ENCODE measurements at regions not wholly inside any gene's neighbourhood (a gene's known extent, or its start where the extent isn't known, plus 50 kb on each side); places are given as distances from the start of the nearest gene placed in this dataset.
A peak's percentile ranks its signal among the peaks of the same experiment; 100 is the strongest.

- Mint-ChIP-seq H3K27ac (no peak overlapping the region), H3K4me1 (no peaks in the 10 kb centered on the region), H3K27me3 (no peaks in the 10 kb centered on the region), H3K9me3 (no peaks in the 10 kb centered on the region), H3K36me3 (no peaks in the 10 kb centered on the region), H3K4me3 (no peak overlapping the region)
- H3K9me3 ChIP-seq (ENCODE audit: low read length): no peaks in the 10 kb centered on the region
- ChIA-PET POLR2A (no interaction called here), CTCF (no interaction called here)
- no peak overlapping the region for H3K4me3 ChIP-seq (ENCODE audit: low read length)
- DNase-seq: no peak
- no peaks in the 10 kb centered on the region for H3K36me3 ChIP-seq (ENCODE audit: insufficient read depth, low read length)
- no peaks in the 10 kb centered on the region for H3K4me1 ChIP-seq (ENCODE audit: insufficient read depth, low read length)
- H3K27ac ChIP-seq (ENCODE audit: low read depth, low read length): no peak overlapping the region
- H3K27me3 ChIP-seq (ENCODE audit: insufficient read depth, low read length, poor library complexity, severe bottlenecking): no peaks in the 10 kb centered on the region
These were observed 252.1 kb downstream of the RBM43 start for GRCh38 chr2:151009437-151010175.

GRCh38 chr2:151007365-151007764 lies 254.3 kb downstream of the RBM43 start:
- CTCF ChIA-PET: no interaction called here
- no peaks in the 10 kb centered on the region for H3K4me1 Mint-ChIP-seq
- H3K4me3 ChIP-seq (ENCODE audit: low read length): no peak overlapping the region
- H3K4me1 ChIP-seq (ENCODE audit: insufficient read depth, low read length): no peaks in the 10 kb centered on the region
- no peak overlapping the region for H3K27ac Mint-ChIP-seq
- DNase-seq: peak in 1 of 5 donors; percentile 41
- no peaks in the 10 kb centered on the region for H3K27me3 ChIP-seq (ENCODE audit: insufficient read depth, low read length, poor library complexity, severe bottlenecking)
- H3K9me3 Mint-ChIP-seq: no peaks in the 10 kb centered on the region
- POLR2A ChIA-PET: no interaction called here
- H3K9me3 ChIP-seq (ENCODE audit: low read length): no peaks in the 10 kb centered on the region
- H3K4me3 Mint-ChIP-seq: no peak overlapping the region
- no peaks in the 10 kb centered on the region for H3K36me3 Mint-ChIP-seq
- H3K27me3 Mint-ChIP-seq: no peaks in the 10 kb centered on the region
- no peak overlapping the region for H3K27ac ChIP-seq (ENCODE audit: low read depth, low read length)
- no peaks in the 10 kb centered on the region for H3K36me3 ChIP-seq (ENCODE audit: insufficient read depth, low read length)

GRCh38 chr2:151002959-151003600 lies 258.6 kb downstream of the RBM43 start:
- Histone ChIP-seq H3K27me3 (ENCODE audit: insufficient read depth, low read length, poor library complexity, severe bottlenecking) (no peaks in the 10 kb centered on the region), H3K4me1 (ENCODE audit: insufficient read depth, low read length) (no peaks in the 10 kb centered on the region), H3K36me3 (ENCODE audit: insufficient read depth, low read length) (no peaks in the 10 kb centered on the region), H3K4me3 (ENCODE audit: low read length) (no peak overlapping the region), H3K27ac (ENCODE audit: low read depth, low read length) (no peak overlapping the region), H3K9me3 (ENCODE audit: low read length) (no peaks in the 10 kb centered on the region)
- no peak overlapping the region for H3K4me3 Mint-ChIP-seq
- DNase-seq: no peak
- ChIA-PET CTCF (no interaction called here), POLR2A (no interaction called here)
- no peaks in the 10 kb centered on the region for H3K4me1 Mint-ChIP-seq
- no peaks in the 10 kb centered on the region for H3K27me3 Mint-ChIP-seq
- H3K36me3 Mint-ChIP-seq: no peaks in the 10 kb centered on the region
- H3K9me3 Mint-ChIP-seq: no peaks in the 10 kb centered on the region
- H3K27ac Mint-ChIP-seq: no peak overlapping the region

- Mint-ChIP-seq H3K27me3 (no peaks in the 10 kb centered on the region), H3K9me3 (no peaks in the 10 kb centered on the region), H3K4me3 (no peak overlapping the region), H3K4me1 (no peaks in the 10 kb centered on the region), H3K36me3 (no peaks in the 10 kb centered on the region), H3K27ac (no peak overlapping the region)
- Histone ChIP-seq H3K36me3 (ENCODE audit: insufficient read depth, low read length) (no peaks in the 10 kb centered on the region), H3K27ac (ENCODE audit: low read depth, low read length) (no peak overlapping the region), H3K4me1 (ENCODE audit: insufficient read depth, low read length) (no peaks in the 10 kb centered on the region), H3K27me3 (ENCODE audit: insufficient read depth, low read length, poor library complexity, severe bottlenecking) (no peaks in the 10 kb centered on the region), H3K4me3 (ENCODE audit: low read length) (no peak overlapping the region), H3K9me3 (ENCODE audit: low read length) (no peaks in the 10 kb centered on the region)
- CTCF ChIA-PET: no interaction called here
- no peak for DNase-seq
- POLR2A ChIA-PET: no interaction called here
These were observed 263.8 kb downstream of the RBM43 start for GRCh38 chr2:150997702-150998440.

- no peak for DNase-seq
- H3K36me3 Mint-ChIP-seq: no peaks in the 10 kb centered on the region
- H3K9me3 ChIP-seq (ENCODE audit: low read length): no peaks in the 10 kb centered on the region
- no peak overlapping the region for H3K27ac ChIP-seq (ENCODE audit: low read depth, low read length)
- no peaks in the 10 kb centered on the region for H3K9me3 Mint-ChIP-seq
- H3K27me3 Mint-ChIP-seq: no peaks in the 10 kb centered on the region
- no peaks in the 10 kb centered on the region for H3K4me1 ChIP-seq (ENCODE audit: insufficient read depth, low read length)
- H3K27ac Mint-ChIP-seq: no peak overlapping the region
- H3K27me3 ChIP-seq (ENCODE audit: insufficient read depth, low read length, poor library complexity, severe bottlenecking): no peaks in the 10 kb centered on the region
- CTCF ChIA-PET: no interaction called here
- no peak overlapping the region for H3K4me3 ChIP-seq (ENCODE audit: low read length)
- no peaks in the 10 kb centered on the region for H3K36me3 ChIP-seq (ENCODE audit: insufficient read depth, low read length)
- no peak overlapping the region for H3K4me3 Mint-ChIP-seq
- H3K4me1 Mint-ChIP-seq: no peaks in the 10 kb centered on the region
- POLR2A ChIA-PET: no interaction called here
These were observed 264.6 kb downstream of the RBM43 start for GRCh38 chr2:150997066-150997465.

GRCh38 chr2:150994076-150994475 lies 267.6 kb downstream of the RBM43 start:
- Histone ChIP-seq H3K27me3 (ENCODE audit: insufficient read depth, low read length, poor library complexity, severe bottlenecking) (no peaks in the 10 kb centered on the region), H3K4me3 (ENCODE audit: low read length) (no peak overlapping the region), H3K27ac (ENCODE audit: low read depth, low read length) (no peak overlapping the region), H3K9me3 (ENCODE audit: low read length) (no peaks in the 10 kb centered on the region), H3K4me1 (ENCODE audit: insufficient read depth, low read length) (no peaks in the 10 kb centered on the region), H3K36me3 (ENCODE audit: insufficient read depth, low read length) (no peaks in the 10 kb centered on the region)
- ChIA-PET CTCF (no interaction called here), POLR2A (no interaction called here)
- DNase-seq: no peak
- Mint-ChIP-seq H3K4me3 (no peak overlapping the region), H3K9me3 (peaks cover 5 to 9% (median 8%) of the 10 kb centered on the region in 5 donors), H3K27me3 (no peaks in the 10 kb centered on the region), H3K4me1 (no peaks in the 10 kb centered on the region), H3K27ac (no peak overlapping the region), H3K36me3 (peaks cover 0 to 1% (median 0%) of the 10 kb centered on the region in 3 donors)

GRCh38 chr2:150989969-150990368 lies 271.7 kb downstream of the RBM43 start:
- POLR2A ChIA-PET: no interaction called here
- no peaks in the 10 kb centered on the region for H3K9me3 ChIP-seq (ENCODE audit: low read length)
- H3K27ac Mint-ChIP-seq: no peak overlapping the region
- peaks cover 0 to 1% (median 0%) of the 10 kb centered on the region in 3 donors for H3K36me3 Mint-ChIP-seq
- H3K4me3 Mint-ChIP-seq: no peak overlapping the region
- H3K4me1 ChIP-seq (ENCODE audit: insufficient read depth, low read length): no peaks in the 10 kb centered on the region
- H3K27me3 ChIP-seq (ENCODE audit: insufficient read depth, low read length, poor library complexity, severe bottlenecking): no peaks in the 10 kb centered on the region
- no peak for DNase-seq
- no peak overlapping the region for H3K4me3 ChIP-seq (ENCODE audit: low read length)
- CTCF ChIA-PET: no interaction called here
- H3K9me3 Mint-ChIP-seq: peaks cover 6 to 21% (median 11%) of the 10 kb centered on the region in 5 donors
- H3K36me3 ChIP-seq (ENCODE audit: insufficient read depth, low read length): no peaks in the 10 kb centered on the region
- no peaks in the 10 kb centered on the region for H3K4me1 Mint-ChIP-seq
- peaks cover 0 to 1% of the 10 kb centered on the region in 2 donors for H3K27me3 Mint-ChIP-seq
- H3K27ac ChIP-seq (ENCODE audit: low read depth, low read length): no peak overlapping the region

GRCh38 chr2:150985741-150986140 lies 275.9 kb downstream of the RBM43 start:
- Mint-ChIP-seq H3K4me1 (no peaks in the 10 kb centered on the region), H3K27me3 (peaks cover 0 to 22% of the 10 kb centered on the region in 2 donors), H3K36me3 (peaks cover 0 to 1% (median 0%) of the 10 kb centered on the region in 3 donors), H3K4me3 (no peak overlapping the region), H3K27ac (no peak overlapping the region), H3K9me3 (peaks cover 6 to 21% (median 10%) of the 10 kb centered on the region in 5 donors)
- Histone ChIP-seq H3K4me1 (ENCODE audit: insufficient read depth, low read length) (no peaks in the 10 kb centered on the region), H3K27me3 (ENCODE audit: insufficient read depth, low read length, poor library complexity, severe bottlenecking) (no peaks in the 10 kb centered on the region), H3K4me3 (ENCODE audit: low read length) (no peak overlapping the region), H3K36me3 (ENCODE audit: insufficient read depth, low read length) (no peaks in the 10 kb centered on the region), H3K9me3 (ENCODE audit: low read length) (no peaks in the 10 kb centered on the region), H3K27ac (ENCODE audit: low read depth, low read length) (no peak overlapping the region)
- ChIA-PET POLR2A (no interaction called here), CTCF (no interaction called here)
- DNase-seq: no peak
